H1 (cell line): ENCODE measurements at regions not wholly inside any gene's neighbourhood (a gene's known extent, or its start where the extent isn't known, plus 50 kb on each side); places are given as distances from the start of the nearest gene placed in this dataset.

Experiments
- TF ChIP-seq, protein P1 (sequence below): fragments of 300-600 bp; sonication (generic); IDR thresholded peaks from 2 replicates; pipeline ENCODE4 v1.7.1; 2012; ENCODE audit warnings: low read length, moderate library complexity, mild to moderate bottlenecking, inconsistent platforms; ENCODE audit not compliant: insufficient replicate concordance

DNA sequence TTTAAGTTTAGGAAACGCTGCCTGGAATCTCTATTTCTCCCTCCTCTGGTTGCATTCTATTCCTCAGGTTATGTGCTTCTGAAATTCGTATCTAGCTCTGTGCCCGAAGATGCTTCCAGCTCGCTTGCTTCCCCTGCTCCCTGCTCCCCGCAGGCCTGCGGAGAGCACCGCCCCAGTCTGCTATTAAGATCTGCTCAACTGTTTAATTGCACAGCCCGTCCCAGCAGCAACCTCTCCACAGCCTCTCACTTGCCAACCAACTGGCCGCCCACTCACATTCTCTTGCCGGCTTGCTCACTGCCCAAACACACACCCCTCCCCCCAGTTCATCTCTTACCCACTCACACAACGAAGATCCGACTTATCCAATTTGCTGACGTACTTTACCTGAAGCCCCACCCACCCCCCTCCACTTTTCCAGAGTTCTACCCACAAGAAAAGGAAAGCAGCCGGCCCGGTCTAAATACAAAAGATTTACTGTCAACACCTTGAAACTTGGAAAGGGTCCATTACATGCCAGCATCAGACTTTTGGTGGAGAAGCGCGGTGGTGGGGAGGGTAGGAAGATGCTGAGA lies 167.3 kb upstream of the KLF14 start (continued):
- TF ChIP-seq, protein P1, sequence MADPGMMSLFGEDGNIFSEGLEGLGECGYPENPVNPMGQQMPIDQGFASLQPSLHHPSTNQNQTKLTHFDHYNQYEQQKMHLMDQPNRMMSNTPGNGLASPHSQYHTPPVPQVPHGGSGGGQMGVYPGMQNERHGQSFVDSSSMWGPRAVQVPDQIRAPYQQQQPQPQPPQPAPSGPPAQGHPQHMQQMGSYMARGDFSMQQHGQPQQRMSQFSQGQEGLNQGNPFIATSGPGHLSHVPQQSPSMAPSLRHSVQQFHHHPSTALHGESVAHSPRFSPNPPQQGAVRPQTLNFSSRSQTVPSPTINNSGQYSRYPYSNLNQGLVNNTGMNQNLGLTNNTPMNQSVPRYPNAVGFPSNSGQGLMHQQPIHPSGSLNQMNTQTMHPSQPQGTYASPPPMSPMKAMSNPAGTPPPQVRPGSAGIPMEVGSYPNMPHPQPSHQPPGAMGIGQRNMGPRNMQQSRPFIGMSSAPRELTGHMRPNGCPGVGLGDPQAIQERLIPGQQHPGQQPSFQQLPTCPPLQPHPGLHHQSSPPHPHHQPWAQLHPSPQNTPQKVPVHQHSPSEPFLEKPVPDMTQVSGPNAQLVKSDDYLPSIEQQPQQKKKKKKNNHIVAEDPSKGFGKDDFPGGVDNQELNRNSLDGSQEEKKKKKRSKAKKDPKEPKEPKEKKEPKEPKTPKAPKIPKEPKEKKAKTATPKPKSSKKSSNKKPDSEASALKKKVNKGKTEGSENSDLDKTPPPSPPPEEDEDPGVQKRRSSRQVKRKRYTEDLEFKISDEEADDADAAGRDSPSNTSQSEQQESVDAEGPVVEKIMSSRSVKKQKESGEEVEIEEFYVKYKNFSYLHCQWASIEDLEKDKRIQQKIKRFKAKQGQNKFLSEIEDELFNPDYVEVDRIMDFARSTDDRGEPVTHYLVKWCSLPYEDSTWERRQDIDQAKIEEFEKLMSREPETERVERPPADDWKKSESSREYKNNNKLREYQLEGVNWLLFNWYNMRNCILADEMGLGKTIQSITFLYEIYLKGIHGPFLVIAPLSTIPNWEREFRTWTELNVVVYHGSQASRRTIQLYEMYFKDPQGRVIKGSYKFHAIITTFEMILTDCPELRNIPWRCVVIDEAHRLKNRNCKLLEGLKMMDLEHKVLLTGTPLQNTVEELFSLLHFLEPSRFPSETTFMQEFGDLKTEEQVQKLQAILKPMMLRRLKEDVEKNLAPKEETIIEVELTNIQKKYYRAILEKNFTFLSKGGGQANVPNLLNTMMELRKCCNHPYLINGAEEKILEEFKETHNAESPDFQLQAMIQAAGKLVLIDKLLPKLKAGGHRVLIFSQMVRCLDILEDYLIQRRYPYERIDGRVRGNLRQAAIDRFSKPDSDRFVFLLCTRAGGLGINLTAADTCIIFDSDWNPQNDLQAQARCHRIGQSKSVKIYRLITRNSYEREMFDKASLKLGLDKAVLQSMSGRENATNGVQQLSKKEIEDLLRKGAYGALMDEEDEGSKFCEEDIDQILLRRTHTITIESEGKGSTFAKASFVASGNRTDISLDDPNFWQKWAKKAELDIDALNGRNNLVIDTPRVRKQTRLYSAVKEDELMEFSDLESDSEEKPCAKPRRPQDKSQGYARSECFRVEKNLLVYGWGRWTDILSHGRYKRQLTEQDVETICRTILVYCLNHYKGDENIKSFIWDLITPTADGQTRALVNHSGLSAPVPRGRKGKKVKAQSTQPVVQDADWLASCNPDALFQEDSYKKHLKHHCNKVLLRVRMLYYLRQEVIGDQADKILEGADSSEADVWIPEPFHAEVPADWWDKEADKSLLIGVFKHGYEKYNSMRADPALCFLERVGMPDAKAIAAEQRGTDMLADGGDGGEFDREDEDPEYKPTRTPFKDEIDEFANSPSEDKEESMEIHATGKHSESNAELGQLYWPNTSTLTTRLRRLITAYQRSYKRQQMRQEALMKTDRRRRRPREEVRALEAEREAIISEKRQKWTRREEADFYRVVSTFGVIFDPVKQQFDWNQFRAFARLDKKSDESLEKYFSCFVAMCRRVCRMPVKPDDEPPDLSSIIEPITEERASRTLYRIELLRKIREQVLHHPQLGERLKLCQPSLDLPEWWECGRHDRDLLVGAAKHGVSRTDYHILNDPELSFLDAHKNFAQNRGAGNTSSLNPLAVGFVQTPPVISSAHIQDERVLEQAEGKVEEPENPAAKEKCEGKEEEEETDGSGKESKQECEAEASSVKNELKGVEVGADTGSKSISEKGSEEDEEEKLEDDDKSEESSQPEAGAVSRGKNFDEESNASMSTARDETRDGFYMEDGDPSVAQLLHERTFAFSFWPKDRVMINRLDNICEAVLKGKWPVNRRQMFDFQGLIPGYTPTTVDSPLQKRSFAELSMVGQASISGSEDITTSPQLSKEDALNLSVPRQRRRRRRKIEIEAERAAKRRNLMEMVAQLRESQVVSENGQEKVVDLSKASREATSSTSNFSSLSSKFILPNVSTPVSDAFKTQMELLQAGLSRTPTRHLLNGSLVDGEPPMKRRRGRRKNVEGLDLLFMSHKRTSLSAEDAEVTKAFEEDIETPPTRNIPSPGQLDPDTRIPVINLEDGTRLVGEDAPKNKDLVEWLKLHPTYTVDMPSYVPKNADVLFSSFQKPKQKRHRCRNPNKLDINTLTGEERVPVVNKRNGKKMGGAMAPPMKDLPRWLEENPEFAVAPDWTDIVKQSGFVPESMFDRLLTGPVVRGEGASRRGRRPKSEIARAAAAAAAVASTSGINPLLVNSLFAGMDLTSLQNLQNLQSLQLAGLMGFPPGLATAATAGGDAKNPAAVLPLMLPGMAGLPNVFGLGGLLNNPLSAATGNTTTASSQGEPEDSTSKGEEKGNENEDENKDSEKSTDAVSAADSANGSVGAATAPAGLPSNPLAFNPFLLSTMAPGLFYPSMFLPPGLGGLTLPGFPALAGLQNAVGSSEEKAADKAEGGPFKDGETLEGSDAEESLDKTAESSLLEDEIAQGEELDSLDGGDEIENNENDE = no peak
